Caco-2 (cell line): ENCODE measurements at regions not wholly inside any gene's neighbourhood (a gene's known extent, or its start where the extent isn't known, plus 50 kb on each side); places are given as distances from the start of the nearest gene placed in this dataset.

Experiments
- BruUV-seq: library from RNA; stranded (reverse); fragments of 400-500 nt; replicated peaks from 2 replicates; lab custom pipeline; 2021; lab: Mats Ljungman, UMichigan
- CTCF ChIA-PET: fragments of 300-600 bp; sonication (Branson Sonifier 250); formaldehyde crosslinking; loops from one replicate; lab custom pipeline; 2022; ENCODE audit warnings: antibody characterized with exemption; lab: Charles Lee
- POLR2A ChIA-PET: fragments of 300-600 bp; sonication (Branson Sonifier 250); formaldehyde crosslinking; loops from one replicate; lab custom pipeline; 2022; ENCODE audit warnings: antibody characterized with exemption; lab: Charles Lee
- DNase-seq, 2 experiments: peaks; one replicate each; pipeline versions ENCODE4 v3.0.0 to v3.0.0-alpha.2; 2020 to 2022
- H3K27me3 ChIP-seq: replicated peaks from 2 replicates; pipeline ENCODE4 v1.6.0; 2011; ENCODE audit warnings: low read length; ENCODE audit not compliant: control insufficient read depth, insufficient read depth
- H3K36me3 ChIP-seq: 2 replicates; pipeline ENCODE4 v1.5.1; 2011; ENCODE audit warnings: low read length; ENCODE audit not compliant: control insufficient read depth, insufficient read depth
- H3K4me1 ChIP-seq: fragments of 250-450 bp; sonication (Bioruptor Pico); 2 replicates; pipeline ENCODE4 v1.5.1; 2020; ENCODE audit warnings: mild to moderate bottlenecking
- H3K4me3 ChIP-seq: 2 replicates; pipeline ENCODE4 v1.5.1; 2011; ENCODE audit warnings: low read depth, mild to moderate bottlenecking, control low read depth, low read length
- H3K9me3 ChIP-seq: fragments of 250-450 bp; sonication (Bioruptor Pico); 2 replicates; pipeline ENCODE4 v1.5.1; 2020; ENCODE audit warnings: mild to moderate bottlenecking, moderate library complexity
- H3K27ac Mint-ChIP-seq: one replicate; pipeline ENCODE4 v1.8.0; 2022; ENCODE audit warnings: mixed read lengths; ENCODE audit not compliant: unreplicated experiment
- H3K27me3 Mint-ChIP-seq: one replicate; pipeline ENCODE4 v1.8.0; 2022; ENCODE audit warnings: mixed read lengths; ENCODE audit not compliant: insufficient read depth, unreplicated experiment
- H3K36me3 Mint-ChIP-seq: one replicate; pipeline ENCODE4 v1.8.0; 2022; ENCODE audit warnings: mild to moderate bottlenecking, mixed read lengths; ENCODE audit not compliant: insufficient read depth, unreplicated experiment
- H3K4me1 Mint-ChIP-seq: one replicate; pipeline ENCODE4 v1.8.0; 2022; ENCODE audit warnings: low read depth, mixed read lengths; ENCODE audit not compliant: unreplicated experiment
- H3K4me3 Mint-ChIP-seq: one replicate; pipeline ENCODE4 v1.8.0; 2022; ENCODE audit warnings: mild to moderate bottlenecking, moderate library complexity, mixed read lengths; ENCODE audit not compliant: unreplicated experiment
- H3K9me3 Mint-ChIP-seq: one replicate; pipeline ENCODE4 v1.8.0; 2022; ENCODE audit warnings: mixed read lengths; ENCODE audit not compliant: unreplicated experiment
- CTCF ChIP-seq, 2 experiments: fragments of 200-600 bp in 1 of 2; IDR thresholded peaks; 1 replicate in 1 of 2; 2 replicates in 1 of 2; pipeline versions ENCODE4 v1.5.1 to v1.8.0; 2011 to 2022; ENCODE audit warnings: antibody characterized with exemption in 1 of 2, control low read depth in 1 of 2, inconsistent platforms in 1 of 2, low read depth in 1 of 2, low read length in 1 of 2, mild to moderate bottlenecking in 1 of 2, moderate library complexity in 1 of 2; ENCODE audit not compliant: insufficient read depth in 1 of 2, severe bottlenecking in 1 of 2, unreplicated experiment in 1 of 2
- intact Hi-C: fragments of 100-400 bp; cut with micrococcal nuclease; formaldehyde crosslinking; loops from one replicate; pipeline ENCODE4 v1.10.0; 2022; ENCODE audit not compliant: unreplicated experiment

- ChIA-PET POLR2A (no interaction called here), CTCF (no interaction called here)
- H3K9me3 Mint-ChIP-seq, result peaks cover 13% of the 10 kb centered on the region
- H3K4me1 ChIP-seq, result no peaks in the 10 kb centered on the region
- no TSS peak for BruUV-seq
- intact Hi-C loops, result no loop called here
- no peaks in the 10 kb centered on the region for H3K36me3 Mint-ChIP-seq
- H3K4me3 ChIP-seq, result no peak overlapping the region
- no peaks in the 10 kb centered on the region for H3K27me3 ChIP-seq
- H3K4me3 Mint-ChIP-seq, result no peak overlapping the region
- no peaks in the 10 kb centered on the region for H3K4me1 Mint-ChIP-seq
- H3K27ac Mint-ChIP-seq, result no peak overlapping the region
- no peak for TF ChIP-seq CTCF (IDR thresholded peaks at IDR 0.05; ENCODE audit: insufficient read depth in 1 of 2, low read depth in 1 of 2, low read length in 1 of 2, severe bottlenecking in 1 of 2, unreplicated experiment in 1 of 2)
- H3K27me3 Mint-ChIP-seq, result no peaks in the 10 kb centered on the region
- H3K9me3 ChIP-seq, result peaks cover 7% of the 10 kb centered on the region; the same call in 1 of the 2 replicates
- no peak for DNase-seq
- no peaks in the 10 kb centered on the region for H3K36me3 ChIP-seq
Measured at GRCh38 chr19:29422486-29423085, 103.2 kb upstream of the VSTM2B start.

DNA sequence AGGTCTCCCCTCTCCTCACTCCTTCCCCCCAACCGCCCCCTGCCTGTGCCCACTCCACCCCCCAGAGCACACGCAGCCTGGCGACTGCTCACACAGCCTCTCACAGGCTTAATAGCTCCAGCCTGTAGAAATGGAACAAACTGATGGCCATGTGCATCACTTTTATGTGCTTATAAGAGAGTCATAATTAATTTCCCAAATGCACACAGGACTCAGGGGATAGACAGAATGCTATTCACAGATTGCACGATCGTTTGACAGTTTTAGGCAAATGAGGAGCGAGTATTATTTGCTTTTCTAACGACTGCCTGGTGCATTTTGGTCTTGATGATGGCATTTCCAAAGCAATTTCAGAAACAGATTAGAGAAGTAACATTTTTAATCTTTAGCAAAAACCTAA is 97.7 kb upstream of the VSTM2B start:
- H3K27me3 Mint-ChIP-seq, result no peaks in the 10 kb centered on the region
- no peak for DNase-seq
- POLR2A ChIA-PET, result no interaction called here
- Histone ChIP-seq H3K4me1 (no peaks in the 10 kb centered on the region), H3K9me3 (peaks cover 7% of the 10 kb centered on the region; the same call in 1 of the 2 replicates), H3K27me3 (no peaks in the 10 kb centered on the region), H3K36me3 (no peaks in the 10 kb centered on the region), H3K4me3 (no peak overlapping the region)
- no TSS peak for BruUV-seq
- H3K4me1 Mint-ChIP-seq, result no peaks in the 10 kb centered on the region
- no peak overlapping the region for H3K4me3 Mint-ChIP-seq
- H3K27ac Mint-ChIP-seq, result no peak overlapping the region
- CTCF ChIA-PET, result no interaction called here
- H3K36me3 Mint-ChIP-seq, result no peaks in the 10 kb centered on the region
- H3K9me3 Mint-ChIP-seq, result peaks cover 23% of the 10 kb centered on the region
- no peak for TF ChIP-seq CTCF (IDR thresholded peaks at IDR 0.05; ENCODE audit: insufficient read depth in 1 of 2, low read depth in 1 of 2, low read length in 1 of 2, severe bottlenecking in 1 of 2, unreplicated experiment in 1 of 2)
- intact Hi-C loops, result no loop called here

GRCh38 chr19:29429021-29429420 is 96.8 kb upstream of the VSTM2B start:
- TF ChIP-seq CTCF (IDR thresholded peaks at IDR 0.05; ENCODE audit: insufficient read depth in 1 of 2, low read depth in 1 of 2, low read length in 1 of 2, severe bottlenecking in 1 of 2, unreplicated experiment in 1 of 2), result no peak
- Mint-ChIP-seq H3K9me3 (peaks cover 23% of the 10 kb centered on the region), H3K36me3 (peaks cover under 1% of the 10 kb centered on the region), H3K4me1 (no peaks in the 10 kb centered on the region), H3K4me3 (no peak overlapping the region), H3K27ac (no peak overlapping the region), H3K27me3 (no peaks in the 10 kb centered on the region)
- DNase-seq, result no peak
- BruUV-seq, result no TSS peak
- intact Hi-C loops, result no loop called here
- ChIA-PET CTCF (no interaction called here), POLR2A (no interaction called here)
- Histone ChIP-seq H3K4me1 (no peaks in the 10 kb centered on the region), H3K36me3 (no peaks in the 10 kb centered on the region), H3K27me3 (no peaks in the 10 kb centered on the region), H3K9me3 (peaks cover 7% of the 10 kb centered on the region; the same call in 1 of the 2 replicates), H3K4me3 (no peak overlapping the region)
